ENCODE measurements at regions not wholly inside any gene's neighbourhood (a gene's known extent, or its start where the extent isn't known, plus 50 kb on each side); places are given as distances from the start of the nearest gene placed in this dataset.

DNA sequence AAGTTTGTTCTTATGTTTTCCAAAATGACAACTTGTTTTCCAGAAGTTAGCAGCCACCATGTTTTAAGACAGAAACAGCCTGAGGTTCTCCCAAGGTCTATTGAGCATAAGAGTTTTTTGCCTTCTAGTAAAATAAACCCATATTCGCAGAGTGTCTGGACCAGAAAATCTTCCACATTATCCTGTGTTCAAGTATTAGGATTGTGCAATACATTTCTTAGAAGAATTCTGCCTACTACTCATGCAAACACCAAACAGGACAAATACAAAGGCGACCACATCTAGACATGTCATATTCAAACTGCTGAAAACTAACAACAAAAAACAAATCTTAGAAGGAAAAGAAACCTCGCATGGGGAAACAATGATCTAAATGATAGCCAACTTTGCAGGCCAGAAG, 145.4 kb upstream of the AHI1 start:
- TF ChIP-seq, protein P1, sequence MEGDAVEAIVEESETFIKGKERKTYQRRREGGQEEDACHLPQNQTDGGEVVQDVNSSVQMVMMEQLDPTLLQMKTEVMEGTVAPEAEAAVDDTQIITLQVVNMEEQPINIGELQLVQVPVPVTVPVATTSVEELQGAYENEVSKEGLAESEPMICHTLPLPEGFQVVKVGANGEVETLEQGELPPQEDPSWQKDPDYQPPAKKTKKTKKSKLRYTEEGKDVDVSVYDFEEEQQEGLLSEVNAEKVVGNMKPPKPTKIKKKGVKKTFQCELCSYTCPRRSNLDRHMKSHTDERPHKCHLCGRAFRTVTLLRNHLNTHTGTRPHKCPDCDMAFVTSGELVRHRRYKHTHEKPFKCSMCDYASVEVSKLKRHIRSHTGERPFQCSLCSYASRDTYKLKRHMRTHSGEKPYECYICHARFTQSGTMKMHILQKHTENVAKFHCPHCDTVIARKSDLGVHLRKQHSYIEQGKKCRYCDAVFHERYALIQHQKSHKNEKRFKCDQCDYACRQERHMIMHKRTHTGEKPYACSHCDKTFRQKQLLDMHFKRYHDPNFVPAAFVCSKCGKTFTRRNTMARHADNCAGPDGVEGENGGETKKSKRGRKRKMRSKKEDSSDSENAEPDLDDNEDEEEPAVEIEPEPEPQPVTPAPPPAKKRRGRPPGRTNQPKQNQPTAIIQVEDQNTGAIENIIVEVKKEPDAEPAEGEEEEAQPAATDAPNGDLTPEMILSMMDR (IDR thresholded peaks at IDR 0.05): no peak
- no peak for TF ChIP-seq POLR2AphosphoS5 (IDR thresholded peaks at IDR 0.05)
- TF ChIP-seq POLR2A (IDR thresholded peaks at IDR 0.05): no peak
- no peak for TF ChIP-seq EP300 (IDR thresholded peaks at IDR 0.05; ENCODE audit: low read depth)
